Caki2 (cell line): ENCODE measurements at regions not wholly inside any gene's neighbourhood (a gene's known extent, or its start where the extent isn't known, plus 50 kb on each side); places are given as distances from the start of the nearest gene placed in this dataset.

ENCODE experiments used
- DNase-seq: peaks from one replicate; pipeline ENCODE4 v3.0.0-alpha.2; 2015; ENCODE audit warnings: low read depth
- in situ Hi-C: cut with HindIII; loops from 2 replicates; pipeline ENCODE4 v1.10.0; 2016; ENCODE audit warnings: low sequenced_read_pairs, low pct_unique_long_range_greater_than_20kb, mixed read lengths

- in situ Hi-C loops, result no loop called here
- no peak for DNase-seq
Measured at GRCh38 chr5:61948151-61948550, 357.9 kb upstream of the KIF2A start.

- in situ Hi-C loops, result no loop called here
- DNase-seq, result no peak
Measured at GRCh38 chr5:61949054-61949678, 356.8 kb upstream of the KIF2A start.

GRCh38 chr5:61949679-61950435 is 356.1 kb upstream of the KIF2A start:
- no peak for DNase-seq
- in situ Hi-C loops, result no loop called here

DNA sequence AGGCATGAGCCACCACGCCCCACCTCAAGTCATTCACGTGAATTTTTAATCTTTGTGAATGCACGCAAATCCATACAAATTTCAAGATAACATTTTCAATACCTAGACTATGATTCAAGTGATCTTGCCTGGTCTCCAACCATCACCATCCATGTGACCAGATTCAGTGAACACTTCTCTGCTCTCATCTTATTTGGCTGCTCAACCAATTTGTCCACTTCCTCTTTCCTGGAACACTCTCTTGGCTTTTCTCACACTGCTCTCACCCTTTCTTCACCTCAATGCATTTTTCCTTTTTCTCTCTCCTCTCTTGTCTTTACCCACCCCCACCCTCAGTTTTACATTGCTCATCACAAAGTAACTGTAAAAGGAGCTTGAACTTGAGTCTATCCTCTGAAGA is 354.7 kb upstream of the KIF2A start:
- in situ Hi-C loops, result no loop called here
- DNase-seq, result no peak

GRCh38 chr5:61953913-61954312 is 352.1 kb upstream of the KIF2A start:
- in situ Hi-C loops, result no loop called here
- DNase-seq, result no peak

DNA sequence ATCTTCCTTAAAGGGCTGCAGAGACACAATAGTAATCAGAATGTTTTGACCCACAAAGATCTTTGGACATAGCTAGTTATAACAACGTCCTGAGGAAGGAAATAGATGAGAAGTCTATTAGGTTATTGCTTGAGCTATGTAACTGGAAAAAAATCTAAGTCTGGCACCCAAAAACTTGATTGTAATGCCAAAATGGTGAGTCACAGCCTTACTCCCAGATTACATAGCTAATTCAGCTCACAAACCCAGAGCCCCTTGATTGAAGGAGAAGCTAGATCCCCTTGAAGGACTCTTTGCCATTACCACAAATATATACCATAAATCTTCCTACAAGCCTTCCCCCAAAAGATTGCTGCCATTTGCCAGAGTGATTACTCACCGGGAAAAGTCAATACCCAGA is 341.8 kb upstream of the KIF2A start:
- no peak for DNase-seq
- in situ Hi-C loops, result no loop called here

DNA sequence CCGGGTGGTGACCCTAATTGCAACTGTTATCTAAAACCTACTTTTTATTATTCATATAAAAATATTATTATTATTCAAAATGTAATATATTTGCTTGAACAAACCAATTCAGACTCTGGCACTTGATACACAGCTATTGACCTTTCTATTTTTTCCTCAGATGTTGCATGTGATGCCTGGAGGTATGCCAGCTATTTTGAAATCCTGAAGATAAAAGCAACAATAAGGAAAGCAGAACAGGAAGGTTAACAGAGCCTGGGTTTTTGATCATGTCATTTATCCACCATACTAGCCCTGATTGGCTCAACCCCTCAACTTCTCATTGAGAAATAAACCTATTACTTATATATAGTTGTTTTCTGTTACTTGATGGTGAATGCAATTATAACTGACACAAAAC is 340.9 kb upstream of the KIF2A start:
- in situ Hi-C loops, result no loop called here
- no peak for DNase-seq

DNA sequence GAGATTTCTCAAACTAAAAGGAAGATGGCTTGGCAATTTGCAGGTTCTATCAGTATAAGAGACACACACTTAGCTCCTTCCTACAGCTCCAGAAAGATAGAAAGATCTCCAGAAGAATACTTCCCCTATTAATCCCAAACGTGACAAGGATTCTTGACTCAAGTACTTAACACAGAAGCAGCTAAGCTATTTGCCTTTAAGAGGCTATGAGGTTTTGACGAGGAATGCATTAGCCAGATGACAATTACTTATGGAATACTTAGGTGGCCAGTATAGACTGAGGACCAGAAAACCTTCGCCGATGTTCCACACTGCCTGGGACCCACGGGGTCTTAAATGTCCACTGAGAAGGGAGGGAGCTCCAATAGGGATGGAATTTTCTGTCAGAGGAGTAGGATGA is 340.5 kb upstream of the KIF2A start:
- no peak for DNase-seq
- in situ Hi-C loops, result no loop called here

DNA sequence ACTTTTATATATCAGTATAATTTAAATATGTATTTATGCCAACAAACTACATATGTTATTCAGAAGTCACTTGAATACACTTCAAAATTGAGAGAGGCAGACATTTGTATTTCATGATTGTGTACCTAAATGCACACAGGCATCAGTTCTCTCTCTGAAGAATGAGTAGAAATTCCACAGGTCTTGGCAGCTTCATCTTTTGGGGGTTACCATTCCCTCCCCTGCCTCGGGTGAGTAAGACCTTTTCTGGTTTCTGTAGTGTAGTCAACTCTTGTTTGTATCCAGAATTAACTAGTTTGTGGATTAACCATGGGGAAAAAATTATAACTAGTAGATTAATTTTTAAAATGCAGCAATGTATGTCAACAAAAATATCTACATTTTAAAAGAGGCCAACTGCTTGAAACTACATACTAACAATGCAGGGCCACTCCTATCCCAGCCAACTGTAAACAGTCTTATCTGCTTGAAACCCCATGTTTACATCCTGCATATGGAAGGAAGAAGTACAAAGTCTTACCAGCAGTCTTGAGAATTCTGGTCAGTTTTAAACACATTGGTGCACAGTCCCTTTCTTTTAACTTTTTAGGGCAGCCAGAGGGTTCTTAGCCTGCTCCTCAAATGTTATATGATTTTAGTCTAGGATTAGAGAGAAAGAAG is 339.6 kb upstream of the KIF2A start:
- no peak for DNase-seq
- in situ Hi-C loops, result no loop called here

- in situ Hi-C loops, result no loop called here
- DNase-seq, result no peak
Measured at GRCh38 chr5:61966997-61967396, 339.0 kb upstream of the KIF2A start.

DNA sequence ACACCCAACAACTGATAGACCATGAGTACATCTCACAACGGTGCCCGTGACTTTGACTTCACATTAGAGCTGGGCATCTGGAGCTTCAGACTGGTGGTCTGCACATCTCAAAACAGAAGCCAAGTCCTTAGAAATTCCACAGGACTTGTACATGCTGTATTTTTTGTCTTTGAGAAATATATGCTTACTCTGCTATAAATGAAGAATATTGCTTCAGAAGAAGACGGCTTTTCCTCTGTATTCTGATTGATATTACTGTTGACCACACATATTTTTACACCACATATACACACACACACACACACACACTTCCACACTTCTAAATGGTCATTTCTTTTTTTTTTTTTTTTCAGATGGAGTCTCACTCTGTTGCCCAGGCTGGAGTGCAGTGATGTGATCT is 338.3 kb upstream of the KIF2A start:
- no peak for DNase-seq
- in situ Hi-C loops, result no loop called here

DNA sequence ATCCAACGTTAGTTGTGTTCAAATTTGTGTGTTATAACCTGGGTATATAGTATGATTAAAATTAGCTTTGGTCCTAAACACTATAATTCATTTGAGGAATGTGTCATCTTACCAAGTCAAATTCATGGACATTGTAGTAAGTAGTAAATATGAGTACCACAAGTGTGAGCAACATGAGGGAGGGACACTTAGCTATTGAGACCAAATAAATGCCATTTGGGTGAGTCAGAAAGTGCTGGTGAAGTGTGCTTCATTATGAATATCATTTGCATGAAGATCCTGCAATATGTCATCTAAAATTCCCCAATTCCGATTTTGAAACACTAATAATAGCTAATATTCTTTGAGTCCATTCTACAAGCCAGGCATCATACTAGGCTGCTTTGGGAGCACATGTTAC is 336.7 kb upstream of the KIF2A start:
- in situ Hi-C loops, result no loop called here

DNA sequence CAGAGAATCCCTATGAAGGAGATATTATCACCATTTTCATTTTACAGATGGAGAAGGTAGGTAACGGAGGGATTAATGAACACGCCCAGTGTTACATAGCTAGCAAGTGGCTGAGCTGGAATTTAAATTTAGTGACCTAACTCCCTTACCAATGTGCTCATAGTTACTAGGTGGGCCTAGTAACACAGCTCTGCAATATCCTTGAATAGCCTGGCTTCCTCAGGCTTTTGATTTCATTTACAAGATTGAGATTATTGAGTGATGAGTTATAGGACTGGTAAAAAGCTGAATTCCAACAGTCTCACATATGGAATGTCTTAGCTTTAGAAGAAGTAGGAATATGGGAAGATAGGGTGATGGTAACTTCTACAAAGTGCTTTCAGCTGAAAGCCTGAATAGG is 336.3 kb upstream of the KIF2A start:
- DNase-seq, result no peak
- in situ Hi-C loops, result no loop called here

More for the DNA sequence above, 336.7 kb upstream of the KIF2A start:
- DNase-seq, result no peak

GRCh38 chr5:61970218-61970617 is 335.8 kb upstream of the KIF2A start:
- no peak for DNase-seq
- in situ Hi-C loops, result no loop called here

DNA sequence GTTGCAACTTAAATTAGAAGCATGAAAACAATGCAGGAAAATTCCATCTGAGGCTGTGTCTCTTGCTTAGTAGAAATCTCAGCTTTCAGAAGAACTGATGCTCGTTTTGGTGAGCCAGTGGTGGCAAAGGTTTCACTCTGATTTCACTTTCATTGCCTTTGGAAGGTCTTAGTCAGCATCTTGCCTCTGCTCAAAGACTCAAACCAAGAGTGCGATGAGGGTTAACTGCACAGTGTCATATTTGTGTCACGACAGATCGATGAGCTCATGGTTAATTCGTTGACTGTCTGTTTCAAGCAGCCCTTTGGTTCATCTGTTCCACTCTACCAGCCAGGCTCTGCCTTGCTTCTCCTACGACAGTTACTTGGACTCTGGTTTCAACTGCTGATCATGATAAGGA is 331.3 kb upstream of the KIF2A start:
- in situ Hi-C loops, result no loop called here
- no peak for DNase-seq

DNA sequence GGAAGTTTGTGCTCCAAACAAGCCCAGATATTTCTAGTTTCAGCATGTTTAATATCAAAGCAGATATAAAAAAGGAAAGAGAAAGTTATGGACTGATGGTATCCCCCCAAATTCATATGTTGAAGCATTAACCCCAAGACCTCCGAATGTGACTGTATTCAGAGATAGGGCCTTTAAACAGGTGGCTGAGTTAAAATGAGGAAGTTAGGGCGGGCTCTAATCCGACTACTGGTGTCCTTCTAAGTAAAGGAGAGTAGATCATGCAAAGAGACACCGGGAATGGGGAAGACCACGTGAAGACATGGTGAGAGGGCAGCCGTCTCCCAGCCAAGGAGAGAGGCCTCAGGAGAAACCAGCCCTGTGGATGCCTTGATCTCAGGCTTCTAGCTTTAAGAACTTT is 324.1 kb upstream of the KIF2A start:
- in situ Hi-C loops, result no loop called here
- no peak for DNase-seq

GRCh38 chr5:61991430-61991829 is 314.6 kb upstream of the KIF2A start:
- DNase-seq, result no peak
- in situ Hi-C loops, result no loop called here

DNA sequence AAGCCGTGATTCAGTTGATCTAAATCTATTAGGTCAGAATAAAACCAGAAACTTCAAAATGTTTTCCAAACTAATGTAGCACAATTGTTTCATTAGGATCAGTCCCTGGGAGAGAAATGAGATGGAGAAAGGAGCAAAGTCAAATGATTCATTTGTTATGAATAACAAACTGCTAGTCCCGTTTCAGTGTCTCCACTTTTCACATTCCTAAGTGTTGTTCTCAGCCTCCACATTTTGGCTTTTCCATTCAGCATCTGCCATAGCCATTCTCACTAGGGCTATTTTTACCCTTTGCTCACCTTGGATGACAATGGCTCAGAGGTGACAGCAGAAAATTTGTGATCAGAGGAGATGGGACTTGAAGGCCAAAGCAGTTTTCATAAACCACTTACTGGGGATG is 314.1 kb upstream of the KIF2A start:
- DNase-seq, result no peak
- in situ Hi-C loops, result no loop called here

GRCh38 chr5:61993295-61993927 is 312.6 kb upstream of the KIF2A start:
- DNase-seq, result no peak
- in situ Hi-C loops, result no loop called here
